ENCODE measurements at regions not wholly inside any gene's neighbourhood (a gene's known extent, or its start where the extent isn't known, plus 50 kb on each side); places are given as distances from the start of the nearest gene placed in this dataset.

DNA sequence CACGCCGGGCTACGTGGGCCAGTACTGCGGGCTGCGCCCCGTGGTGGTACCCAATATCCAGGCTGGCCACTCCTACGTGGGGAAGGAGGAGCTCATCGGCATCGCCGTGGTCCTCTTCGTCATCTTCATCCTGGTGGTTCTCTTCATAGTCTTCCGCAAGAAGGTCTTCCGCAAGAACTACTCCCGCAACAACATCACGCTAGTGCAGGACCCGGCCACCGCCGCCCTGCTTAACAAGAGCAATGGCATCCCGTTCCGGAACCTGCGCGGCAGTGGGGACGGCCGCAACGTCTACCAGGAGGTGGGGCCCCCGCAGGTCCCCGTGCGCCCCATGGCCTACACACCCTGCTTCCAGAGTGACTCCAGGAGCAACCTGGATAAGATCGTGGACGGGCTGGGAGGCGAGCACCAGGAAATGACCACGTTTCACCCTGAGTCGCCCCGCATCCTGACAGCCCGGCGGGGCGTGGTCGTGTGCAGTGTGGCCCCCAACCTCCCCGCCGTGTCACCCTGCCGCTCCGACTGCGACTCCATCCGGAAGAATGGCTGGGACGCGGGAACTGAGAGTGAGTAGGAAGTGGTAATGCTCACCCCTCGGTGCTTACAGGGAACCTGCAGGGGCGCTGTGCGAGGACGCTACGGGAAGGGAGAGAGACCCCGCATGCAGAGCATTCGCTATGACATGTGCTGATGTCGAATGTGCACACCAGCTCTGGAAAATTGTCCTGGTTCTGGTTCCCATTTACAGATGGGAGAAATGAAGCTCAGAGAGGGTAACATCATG lies 86.4 kb upstream of the MTNR1B start:
- H3K4me3 ChIP-seq (ENCODE audit: low read depth, low read length): no peak overlapping the region
- TF ChIP-seq, protein P1, sequence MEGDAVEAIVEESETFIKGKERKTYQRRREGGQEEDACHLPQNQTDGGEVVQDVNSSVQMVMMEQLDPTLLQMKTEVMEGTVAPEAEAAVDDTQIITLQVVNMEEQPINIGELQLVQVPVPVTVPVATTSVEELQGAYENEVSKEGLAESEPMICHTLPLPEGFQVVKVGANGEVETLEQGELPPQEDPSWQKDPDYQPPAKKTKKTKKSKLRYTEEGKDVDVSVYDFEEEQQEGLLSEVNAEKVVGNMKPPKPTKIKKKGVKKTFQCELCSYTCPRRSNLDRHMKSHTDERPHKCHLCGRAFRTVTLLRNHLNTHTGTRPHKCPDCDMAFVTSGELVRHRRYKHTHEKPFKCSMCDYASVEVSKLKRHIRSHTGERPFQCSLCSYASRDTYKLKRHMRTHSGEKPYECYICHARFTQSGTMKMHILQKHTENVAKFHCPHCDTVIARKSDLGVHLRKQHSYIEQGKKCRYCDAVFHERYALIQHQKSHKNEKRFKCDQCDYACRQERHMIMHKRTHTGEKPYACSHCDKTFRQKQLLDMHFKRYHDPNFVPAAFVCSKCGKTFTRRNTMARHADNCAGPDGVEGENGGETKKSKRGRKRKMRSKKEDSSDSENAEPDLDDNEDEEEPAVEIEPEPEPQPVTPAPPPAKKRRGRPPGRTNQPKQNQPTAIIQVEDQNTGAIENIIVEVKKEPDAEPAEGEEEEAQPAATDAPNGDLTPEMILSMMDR (IDR thresholded peaks at IDR 0.05; ENCODE audit: low read depth, low read length, missing control alignments): no peak
- no peak for DNase-seq (ENCODE audit: low read depth)

DNA sequence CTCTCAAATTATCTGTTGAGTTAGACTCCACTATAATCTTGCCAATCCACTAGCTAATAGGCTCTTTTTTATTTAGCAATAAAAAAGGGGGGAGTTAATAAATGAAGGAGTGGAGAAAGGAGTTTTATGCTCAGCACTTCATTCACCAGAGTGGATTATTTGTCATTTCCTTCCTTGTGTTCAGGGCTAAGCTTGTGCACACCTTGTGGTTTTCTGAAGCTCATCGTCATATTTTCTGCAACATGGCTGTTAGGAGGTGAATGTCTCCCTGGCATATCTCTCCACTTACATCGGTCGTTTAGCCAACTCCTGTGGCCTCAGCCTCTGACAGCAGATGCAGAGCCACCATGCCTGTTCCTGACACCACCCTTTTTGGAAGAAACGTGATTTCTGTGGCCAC lies 83.9 kb upstream of the MTNR1B start:
- H3K4me3 ChIP-seq (ENCODE audit: low read depth, low read length): no peak overlapping the region
- TF ChIP-seq, protein P1 (IDR thresholded peaks at IDR 0.05; ENCODE audit: low read depth, low read length, missing control alignments): no peak
- DNase-seq (ENCODE audit: low read depth): no peak

DNA sequence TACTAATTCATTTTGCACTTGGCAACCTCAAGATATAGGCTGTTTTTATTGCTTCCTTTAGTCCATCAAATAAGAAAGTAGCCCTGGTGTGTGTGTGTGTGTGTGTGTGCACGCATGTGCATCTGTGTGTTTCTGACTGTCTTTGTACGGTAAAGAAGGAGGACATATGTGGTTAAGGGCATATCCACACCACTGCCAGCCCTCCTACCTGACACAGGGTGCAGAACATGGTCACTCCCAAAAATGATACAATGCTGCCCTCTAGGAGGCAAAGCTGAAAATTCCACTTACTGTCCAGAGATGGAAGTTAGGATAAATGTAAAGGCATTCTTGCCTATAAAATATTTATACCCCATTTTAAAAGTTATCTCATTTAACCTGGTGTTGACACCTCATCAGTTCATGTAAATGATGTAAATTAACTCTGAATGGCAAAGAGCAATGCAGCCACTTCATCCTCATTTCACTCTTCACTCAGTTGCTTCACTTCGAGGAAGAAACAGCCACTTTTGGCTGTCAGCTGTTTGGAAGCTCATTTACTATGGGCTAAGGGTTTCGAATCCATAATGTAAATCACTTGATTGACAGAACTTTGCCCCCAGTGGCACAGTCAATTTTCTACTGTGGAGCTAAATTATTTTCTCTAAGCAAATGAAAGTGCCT lies 83.1 kb upstream of the MTNR1B start:
- peak; percentile 12 for DNase-seq (ENCODE audit: low read depth)
- no peak overlapping the region for H3K4me3 ChIP-seq (ENCODE audit: low read depth, low read length)
- TF ChIP-seq, protein P1 (IDR thresholded peaks at IDR 0.05; ENCODE audit: low read depth, low read length, missing control alignments): peak; percentile 68

DNA sequence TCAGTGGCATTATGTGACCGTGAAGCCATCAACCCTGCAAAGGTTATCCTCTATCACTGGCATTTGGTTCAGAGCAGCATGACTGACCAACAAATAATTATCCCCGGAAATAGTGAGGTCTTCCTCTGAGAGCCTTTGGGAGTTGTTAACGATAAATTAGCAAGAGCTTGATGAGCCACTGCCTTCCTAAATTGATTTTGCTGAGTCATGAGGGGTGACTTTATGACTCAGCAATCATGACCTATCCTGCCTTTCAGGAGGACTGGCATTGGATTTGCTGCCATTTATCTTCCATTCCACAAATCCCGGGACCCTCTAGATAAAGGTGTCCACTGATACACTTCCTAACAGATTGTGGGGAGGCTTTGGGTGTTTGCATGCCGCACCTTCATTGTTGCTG lies 80.8 kb upstream of the MTNR1B start:
- H3K4me3 ChIP-seq (ENCODE audit: low read depth, low read length): no peak overlapping the region
- TF ChIP-seq, protein P1 (IDR thresholded peaks at IDR 0.05; ENCODE audit: low read depth, low read length, missing control alignments): no peak
- no peak for DNase-seq (ENCODE audit: low read depth)

DNA sequence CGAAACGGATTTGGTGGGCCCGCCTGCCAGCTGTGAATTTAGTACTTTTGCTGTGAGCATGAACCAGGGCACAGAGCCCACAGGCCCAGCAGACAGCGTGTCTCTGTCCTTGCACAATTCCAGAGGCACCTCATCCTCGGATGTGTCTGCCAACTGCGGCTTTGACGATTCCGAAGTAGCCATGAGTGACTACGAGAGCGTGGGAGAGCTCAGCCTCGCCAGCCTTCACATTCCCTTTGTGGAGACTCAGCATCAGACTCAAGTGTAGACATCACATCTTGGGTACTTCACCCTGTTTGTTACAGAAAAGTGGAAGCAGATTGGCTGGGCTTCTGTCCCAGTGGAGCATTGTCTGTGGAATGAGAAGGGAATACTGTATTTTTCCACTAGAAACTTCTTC lies 78.6 kb upstream of the MTNR1B start:
- TF ChIP-seq, protein P1 (IDR thresholded peaks at IDR 0.05; ENCODE audit: low read depth, low read length, missing control alignments): no peak
- no peak overlapping the region for H3K4me3 ChIP-seq (ENCODE audit: low read depth, low read length)
- DNase-seq (ENCODE audit: low read depth): no peak

DNA sequence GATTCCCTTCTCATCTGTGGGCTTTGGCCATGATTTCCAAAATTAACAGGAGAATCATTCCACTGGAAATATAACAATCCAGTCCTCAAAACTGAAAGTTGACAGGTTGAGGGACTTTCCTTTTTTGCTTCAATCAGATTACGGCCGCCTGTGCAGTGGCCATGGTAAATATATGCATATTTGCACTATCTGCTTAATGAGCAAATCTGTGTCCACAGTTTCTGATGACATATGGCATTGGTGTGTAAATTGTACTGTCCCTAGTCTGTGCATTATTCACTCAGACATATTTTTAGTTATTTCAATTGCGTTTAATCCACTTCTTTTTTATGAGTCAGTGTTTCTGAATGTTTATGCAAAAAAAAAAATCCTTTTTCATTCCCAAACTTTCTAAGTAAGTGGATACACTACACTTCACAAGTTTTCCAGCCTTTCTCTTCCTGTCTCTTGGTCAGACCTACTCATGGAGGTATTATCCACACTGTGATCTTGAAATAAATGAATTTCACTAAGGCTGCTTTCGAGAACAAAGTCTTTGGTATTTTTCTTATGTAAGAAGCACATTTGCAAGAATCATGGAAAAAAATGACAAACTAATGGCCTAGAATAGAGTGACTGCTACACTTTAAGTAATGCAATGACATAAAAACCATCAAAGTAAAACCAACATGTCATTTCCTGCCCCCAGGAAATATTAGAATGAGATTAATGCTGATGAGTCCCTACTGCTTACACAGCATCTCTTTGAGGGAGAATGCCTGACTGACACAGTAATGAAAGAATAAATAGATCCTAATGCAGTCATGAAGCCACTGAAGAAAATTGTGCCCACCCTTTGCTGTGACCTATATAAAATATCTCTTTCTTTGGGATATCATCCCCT lies 76.4 kb upstream of the MTNR1B start:
- no peak overlapping the region for H3K4me3 ChIP-seq (ENCODE audit: low read depth, low read length)
- TF ChIP-seq, protein P1 (IDR thresholded peaks at IDR 0.05; ENCODE audit: low read depth, low read length, missing control alignments): no peak
- DNase-seq (ENCODE audit: low read depth): no peak

Measured in GM12864 (cell line).